Nephron (organoid): ENCODE measurements at regions not wholly inside any gene's neighbourhood (a gene's known extent, or its start where the extent isn't known, plus 50 kb on each side); places are given as distances from the start of the nearest gene placed in this dataset.
A peak's percentile ranks its signal among the peaks of the same experiment; 100 is the strongest.

ENCODE experiments used
- H3K27ac Mint-ChIP-seq, 3 experiments: 2 replicates each; pipeline ENCODE4 v1.8.0; 2020; ENCODE audit warnings: mixed read lengths in 3 of 3, mild to moderate bottlenecking in 2 of 3, moderate library complexity in 1 of 3
- H3K27me3 Mint-ChIP-seq: 2 replicates; pipeline ENCODE4 v1.8.0; 2021; ENCODE audit warnings: low read depth, mild to moderate bottlenecking, moderate library complexity, mixed read lengths
- H3K36me3 Mint-ChIP-seq: 2 replicates; pipeline ENCODE4 v1.8.0; 2020; ENCODE audit warnings: low read depth, mixed read lengths
- H3K4me1 Mint-ChIP-seq: 2 replicates; pipeline ENCODE4 v1.8.0; 2020; ENCODE audit warnings: mixed read lengths
- H3K4me3 Mint-ChIP-seq, 3 experiments: 2 replicates each; pipeline ENCODE4 v1.8.0; 2020; ENCODE audit warnings: mild to moderate bottlenecking in 3 of 3, mixed read lengths in 3 of 3, moderate library complexity in 2 of 3
- H3K9me3 Mint-ChIP-seq: 2 replicates; pipeline ENCODE4 v1.8.0; 2020; ENCODE audit warnings: mixed read lengths
- TF ChIP-seq, protein P1 (sequence below), 3 experiments: fragments of 200-600 bp; sonication (generic); IDR thresholded peaks; one replicate each; pipeline ENCODE4 v1.5.0; 2021; ENCODE audit warnings: antibody characterized with exemption in 3 of 3; ENCODE audit not compliant: unreplicated experiment in 3 of 3

GRCh38 chr5:147174671-147175265 lies 60.1 kb upstream of the STK32A start:
- Mint-ChIP-seq H3K4me1 (peaks cover 9% of the 10 kb centered on the region), H3K9me3 (no peaks in the 10 kb centered on the region), H3K4me3 (no peak overlapping the region), H3K27me3 (peaks cover 4% of the 10 kb centered on the region), H3K27ac (no peak overlapping the region), H3K36me3 (no peaks in the 10 kb centered on the region)
- TF ChIP-seq, protein P1, sequence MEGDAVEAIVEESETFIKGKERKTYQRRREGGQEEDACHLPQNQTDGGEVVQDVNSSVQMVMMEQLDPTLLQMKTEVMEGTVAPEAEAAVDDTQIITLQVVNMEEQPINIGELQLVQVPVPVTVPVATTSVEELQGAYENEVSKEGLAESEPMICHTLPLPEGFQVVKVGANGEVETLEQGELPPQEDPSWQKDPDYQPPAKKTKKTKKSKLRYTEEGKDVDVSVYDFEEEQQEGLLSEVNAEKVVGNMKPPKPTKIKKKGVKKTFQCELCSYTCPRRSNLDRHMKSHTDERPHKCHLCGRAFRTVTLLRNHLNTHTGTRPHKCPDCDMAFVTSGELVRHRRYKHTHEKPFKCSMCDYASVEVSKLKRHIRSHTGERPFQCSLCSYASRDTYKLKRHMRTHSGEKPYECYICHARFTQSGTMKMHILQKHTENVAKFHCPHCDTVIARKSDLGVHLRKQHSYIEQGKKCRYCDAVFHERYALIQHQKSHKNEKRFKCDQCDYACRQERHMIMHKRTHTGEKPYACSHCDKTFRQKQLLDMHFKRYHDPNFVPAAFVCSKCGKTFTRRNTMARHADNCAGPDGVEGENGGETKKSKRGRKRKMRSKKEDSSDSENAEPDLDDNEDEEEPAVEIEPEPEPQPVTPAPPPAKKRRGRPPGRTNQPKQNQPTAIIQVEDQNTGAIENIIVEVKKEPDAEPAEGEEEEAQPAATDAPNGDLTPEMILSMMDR (IDR thresholded peaks at IDR 0.05; ENCODE audit: unreplicated experiment in 3 of 3), result no peak

GRCh38 chr5:147175516-147176097 lies 59.2 kb upstream of the STK32A start:
- Mint-ChIP-seq H3K36me3 (no peaks in the 10 kb centered on the region), H3K9me3 (no peaks in the 10 kb centered on the region), H3K27ac (peak overlapping the region in 1 of 3 experiments; percentile 4), H3K27me3 (peaks cover 4% of the 10 kb centered on the region), H3K4me3 (no peak overlapping the region), H3K4me1 (peaks cover 3% of the 10 kb centered on the region)
- TF ChIP-seq, protein P1 (IDR thresholded peaks at IDR 0.05; ENCODE audit: unreplicated experiment in 3 of 3), result no peak

GRCh38 chr5:147176422-147176821 lies 58.4 kb upstream of the STK32A start:
- Mint-ChIP-seq H3K9me3 (no peaks in the 10 kb centered on the region), H3K4me3 (no peak overlapping the region), H3K36me3 (no peaks in the 10 kb centered on the region), H3K27me3 (peaks cover 4% of the 10 kb centered on the region), H3K4me1 (no peaks in the 10 kb centered on the region), H3K27ac (no peak overlapping the region)
- TF ChIP-seq, protein P1 (IDR thresholded peaks at IDR 0.05; ENCODE audit: unreplicated experiment in 3 of 3), result no peak

GRCh38 chr5:147177125-147177840 lies 57.5 kb upstream of the STK32A start:
- Mint-ChIP-seq H3K27me3 (peaks cover 4% of the 10 kb centered on the region), H3K27ac (no peak overlapping the region), H3K4me1 (no peaks in the 10 kb centered on the region), H3K36me3 (no peaks in the 10 kb centered on the region), H3K9me3 (no peaks in the 10 kb centered on the region), H3K4me3 (no peak overlapping the region)
- TF ChIP-seq, protein P1 (IDR thresholded peaks at IDR 0.05; ENCODE audit: unreplicated experiment in 3 of 3), result no peak

GRCh38 chr5:147179562-147180147 lies 55.2 kb upstream of the STK32A start:
- TF ChIP-seq, protein P1 (IDR thresholded peaks at IDR 0.05; ENCODE audit: unreplicated experiment in 3 of 3), result no peak
- H3K9me3 Mint-ChIP-seq, result no peaks in the 10 kb centered on the region
- H3K27ac Mint-ChIP-seq, result no peak overlapping the region
- no peaks in the 10 kb centered on the region for H3K36me3 Mint-ChIP-seq
- H3K4me1 Mint-ChIP-seq, result no peaks in the 10 kb centered on the region
- H3K4me3 Mint-ChIP-seq, result no peak overlapping the region
- H3K27me3 Mint-ChIP-seq, result no peaks in the 10 kb centered on the region
